ENCODE measurements at regions not wholly inside any gene's neighbourhood (a gene's known extent, or its start where the extent isn't known, plus 50 kb on each side); places are given as distances from the start of the nearest gene placed in this dataset.

DNA sequence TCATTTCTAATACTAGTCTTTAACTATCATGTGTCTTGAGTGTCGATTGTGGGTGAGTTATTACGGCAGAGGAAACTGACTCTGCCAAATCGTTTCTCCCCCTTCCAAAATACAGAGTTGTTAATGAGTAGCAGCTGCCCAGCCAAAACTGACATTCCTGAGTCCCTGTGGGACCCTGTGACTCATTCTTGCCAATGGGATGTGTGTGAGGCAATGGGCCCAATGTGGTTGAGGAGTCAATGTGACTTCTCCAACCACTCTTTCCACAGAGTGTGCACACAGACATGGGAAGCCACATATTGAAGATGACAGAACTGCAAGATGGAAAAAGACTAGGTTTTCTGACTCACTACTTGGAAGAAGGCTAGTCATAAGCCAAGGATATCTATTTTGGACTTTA is 434.7 kb downstream of the DTWD2 start:
- ChIA-PET CTCF (no interaction called here), POLR2A (no interaction called here)
- H3K36me3 Mint-ChIP-seq = no peaks in the 10 kb centered on the region
- H3K4me1 Mint-ChIP-seq = peaks cover 25% of the 10 kb centered on the region
- H3K9me3 Mint-ChIP-seq = no peaks in the 10 kb centered on the region
- H3K27ac Mint-ChIP-seq = no peak overlapping the region
- ATAC-seq (no peak), DNase-seq (ENCODE audit: low spot score) (no peak)
- H3K27me3 Mint-ChIP-seq (ENCODE audit: low read depth) = no peaks in the 10 kb centered on the region
- no peak overlapping the region for H3K4me3 Mint-ChIP-seq
- TF ChIP-seq IRF2 (CRISPR knock-in tag; IDR thresholded peaks at IDR 0.05; ENCODE audit: borderline replicate concordance, low read depth) = no peak
- no peak for TF ChIP-seq SOX15 (CRISPR knock-in tag; IDR thresholded peaks at IDR 0.05)
- TF ChIP-seq, protein P1, sequence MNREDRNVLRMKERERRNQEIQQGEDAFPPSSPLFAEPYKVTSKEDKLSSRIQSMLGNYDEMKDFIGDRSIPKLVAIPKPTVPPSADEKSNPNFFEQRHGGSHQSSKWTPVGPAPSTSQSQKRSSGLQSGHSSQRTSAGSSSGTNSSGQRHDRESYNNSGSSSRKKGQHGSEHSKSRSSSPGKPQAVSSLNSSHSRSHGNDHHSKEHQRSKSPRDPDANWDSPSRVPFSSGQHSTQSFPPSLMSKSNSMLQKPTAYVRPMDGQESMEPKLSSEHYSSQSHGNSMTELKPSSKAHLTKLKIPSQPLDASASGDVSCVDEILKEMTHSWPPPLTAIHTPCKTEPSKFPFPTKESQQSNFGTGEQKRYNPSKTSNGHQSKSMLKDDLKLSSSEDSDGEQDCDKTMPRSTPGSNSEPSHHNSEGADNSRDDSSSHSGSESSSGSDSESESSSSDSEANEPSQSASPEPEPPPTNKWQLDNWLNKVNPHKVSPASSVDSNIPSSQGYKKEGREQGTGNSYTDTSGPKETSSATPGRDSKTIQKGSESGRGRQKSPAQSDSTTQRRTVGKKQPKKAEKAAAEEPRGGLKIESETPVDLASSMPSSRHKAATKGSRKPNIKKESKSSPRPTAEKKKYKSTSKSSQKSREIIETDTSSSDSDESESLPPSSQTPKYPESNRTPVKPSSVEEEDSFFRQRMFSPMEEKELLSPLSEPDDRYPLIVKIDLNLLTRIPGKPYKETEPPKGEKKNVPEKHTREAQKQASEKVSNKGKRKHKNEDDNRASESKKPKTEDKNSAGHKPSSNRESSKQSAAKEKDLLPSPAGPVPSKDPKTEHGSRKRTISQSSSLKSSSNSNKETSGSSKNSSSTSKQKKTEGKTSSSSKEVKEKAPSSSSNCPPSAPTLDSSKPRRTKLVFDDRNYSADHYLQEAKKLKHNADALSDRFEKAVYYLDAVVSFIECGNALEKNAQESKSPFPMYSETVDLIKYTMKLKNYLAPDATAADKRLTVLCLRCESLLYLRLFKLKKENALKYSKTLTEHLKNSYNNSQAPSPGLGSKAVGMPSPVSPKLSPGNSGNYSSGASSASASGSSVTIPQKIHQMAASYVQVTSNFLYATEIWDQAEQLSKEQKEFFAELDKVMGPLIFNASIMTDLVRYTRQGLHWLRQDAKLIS (CRISPR knock-in tag; IDR thresholded peaks at IDR 0.05; ENCODE audit: borderline replicate concordance) = no peak
- TF ChIP-seq, protein P2, sequence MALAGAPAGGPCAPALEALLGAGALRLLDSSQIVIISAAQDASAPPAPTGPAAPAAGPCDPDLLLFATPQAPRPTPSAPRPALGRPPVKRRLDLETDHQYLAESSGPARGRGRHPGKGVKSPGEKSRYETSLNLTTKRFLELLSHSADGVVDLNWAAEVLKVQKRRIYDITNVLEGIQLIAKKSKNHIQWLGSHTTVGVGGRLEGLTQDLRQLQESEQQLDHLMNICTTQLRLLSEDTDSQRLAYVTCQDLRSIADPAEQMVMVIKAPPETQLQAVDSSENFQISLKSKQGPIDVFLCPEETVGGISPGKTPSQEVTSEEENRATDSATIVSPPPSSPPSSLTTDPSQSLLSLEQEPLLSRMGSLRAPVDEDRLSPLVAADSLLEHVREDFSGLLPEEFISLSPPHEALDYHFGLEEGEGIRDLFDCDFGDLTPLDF (CRISPR knock-in tag; IDR thresholded peaks at IDR 0.05) = no peak
- TF ChIP-seq, protein P3, sequence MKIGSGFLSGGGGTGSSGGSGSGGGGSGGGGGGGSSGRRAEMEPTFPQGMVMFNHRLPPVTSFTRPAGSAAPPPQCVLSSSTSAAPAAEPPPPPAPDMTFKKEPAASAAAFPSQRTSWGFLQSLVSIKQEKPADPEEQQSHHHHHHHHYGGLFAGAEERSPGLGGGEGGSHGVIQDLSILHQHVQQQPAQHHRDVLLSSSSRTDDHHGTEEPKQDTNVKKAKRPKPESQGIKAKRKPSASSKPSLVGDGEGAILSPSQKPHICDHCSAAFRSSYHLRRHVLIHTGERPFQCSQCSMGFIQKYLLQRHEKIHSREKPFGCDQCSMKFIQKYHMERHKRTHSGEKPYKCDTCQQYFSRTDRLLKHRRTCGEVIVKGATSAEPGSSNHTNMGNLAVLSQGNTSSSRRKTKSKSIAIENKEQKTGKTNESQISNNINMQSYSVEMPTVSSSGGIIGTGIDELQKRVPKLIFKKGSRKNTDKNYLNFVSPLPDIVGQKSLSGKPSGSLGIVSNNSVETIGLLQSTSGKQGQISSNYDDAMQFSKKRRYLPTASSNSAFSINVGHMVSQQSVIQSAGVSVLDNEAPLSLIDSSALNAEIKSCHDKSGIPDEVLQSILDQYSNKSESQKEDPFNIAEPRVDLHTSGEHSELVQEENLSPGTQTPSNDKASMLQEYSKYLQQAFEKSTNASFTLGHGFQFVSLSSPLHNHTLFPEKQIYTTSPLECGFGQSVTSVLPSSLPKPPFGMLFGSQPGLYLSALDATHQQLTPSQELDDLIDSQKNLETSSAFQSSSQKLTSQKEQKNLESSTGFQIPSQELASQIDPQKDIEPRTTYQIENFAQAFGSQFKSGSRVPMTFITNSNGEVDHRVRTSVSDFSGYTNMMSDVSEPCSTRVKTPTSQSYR (CRISPR knock-in tag; IDR thresholded peaks at IDR 0.05) = no peak
- no peak for TF ChIP-seq TEAD4 (CRISPR knock-in tag; IDR thresholded peaks at IDR 0.05)
- TF ChIP-seq ZBTB21 (CRISPR knock-in tag; IDR thresholded peaks at IDR 0.05; ENCODE audit: borderline replicate concordance) = no peak
- TF ChIP-seq, protein P4, sequence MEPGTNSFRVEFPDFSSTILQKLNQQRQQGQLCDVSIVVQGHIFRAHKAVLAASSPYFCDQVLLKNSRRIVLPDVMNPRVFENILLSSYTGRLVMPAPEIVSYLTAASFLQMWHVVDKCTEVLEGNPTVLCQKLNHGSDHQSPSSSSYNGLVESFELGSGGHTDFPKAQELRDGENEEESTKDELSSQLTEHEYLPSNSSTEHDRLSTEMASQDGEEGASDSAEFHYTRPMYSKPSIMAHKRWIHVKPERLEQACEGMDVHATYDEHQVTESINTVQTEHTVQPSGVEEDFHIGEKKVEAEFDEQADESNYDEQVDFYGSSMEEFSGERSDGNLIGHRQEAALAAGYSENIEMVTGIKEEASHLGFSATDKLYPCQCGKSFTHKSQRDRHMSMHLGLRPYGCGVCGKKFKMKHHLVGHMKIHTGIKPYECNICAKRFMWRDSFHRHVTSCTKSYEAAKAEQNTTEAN (CRISPR knock-in tag; IDR thresholded peaks at IDR 0.05) = no peak
- TF ChIP-seq CREB1 (CRISPR knock-in tag; IDR thresholded peaks at IDR 0.05) = no peak

DNA sequence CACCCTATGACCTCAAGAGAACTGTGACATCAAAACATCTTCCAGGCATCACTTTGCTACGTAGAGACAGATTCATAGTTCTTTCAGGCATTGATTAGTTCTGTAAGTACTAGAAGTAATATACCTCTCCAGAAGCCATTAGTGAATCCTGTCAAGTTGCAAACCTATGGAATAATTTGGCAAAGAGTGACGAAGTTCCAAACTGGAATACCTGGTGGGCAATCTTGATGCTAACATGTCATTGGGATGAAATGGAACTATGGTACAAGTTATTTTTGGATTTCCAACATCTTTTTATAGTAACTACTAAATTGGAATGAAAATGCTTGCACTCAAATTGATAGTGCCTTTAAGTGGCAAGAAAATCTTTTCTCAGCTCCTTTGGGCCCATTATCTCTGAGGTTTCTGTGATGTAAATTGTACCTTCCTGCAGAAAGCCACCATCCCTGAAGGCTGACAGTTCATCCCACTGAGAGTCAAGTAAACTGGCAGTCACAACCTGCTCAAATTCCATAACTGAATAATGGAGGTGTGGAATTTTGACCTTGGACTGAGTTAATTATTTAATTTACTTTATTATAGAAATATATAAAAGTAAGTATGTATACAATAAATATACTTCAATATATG is 435.5 kb downstream of the DTWD2 start:
- Mint-ChIP-seq H3K27me3 (ENCODE audit: low read depth) (no peaks in the 10 kb centered on the region), H3K9me3 (no peaks in the 10 kb centered on the region), H3K36me3 (no peaks in the 10 kb centered on the region), H3K4me1 (peaks cover 18% of the 10 kb centered on the region), H3K4me3 (no peak overlapping the region), H3K27ac (no peak overlapping the region)
- DNase-seq (ENCODE audit: low spot score) (no peak), ATAC-seq (no peak)
- ChIA-PET CTCF (no interaction called here), POLR2A (no interaction called here)
- no peak for TF ChIP-seq ZNF219 (CRISPR knock-in tag; IDR thresholded peaks at IDR 0.05; ENCODE audit: borderline replicate concordance)
- TF ChIP-seq, protein P5, sequence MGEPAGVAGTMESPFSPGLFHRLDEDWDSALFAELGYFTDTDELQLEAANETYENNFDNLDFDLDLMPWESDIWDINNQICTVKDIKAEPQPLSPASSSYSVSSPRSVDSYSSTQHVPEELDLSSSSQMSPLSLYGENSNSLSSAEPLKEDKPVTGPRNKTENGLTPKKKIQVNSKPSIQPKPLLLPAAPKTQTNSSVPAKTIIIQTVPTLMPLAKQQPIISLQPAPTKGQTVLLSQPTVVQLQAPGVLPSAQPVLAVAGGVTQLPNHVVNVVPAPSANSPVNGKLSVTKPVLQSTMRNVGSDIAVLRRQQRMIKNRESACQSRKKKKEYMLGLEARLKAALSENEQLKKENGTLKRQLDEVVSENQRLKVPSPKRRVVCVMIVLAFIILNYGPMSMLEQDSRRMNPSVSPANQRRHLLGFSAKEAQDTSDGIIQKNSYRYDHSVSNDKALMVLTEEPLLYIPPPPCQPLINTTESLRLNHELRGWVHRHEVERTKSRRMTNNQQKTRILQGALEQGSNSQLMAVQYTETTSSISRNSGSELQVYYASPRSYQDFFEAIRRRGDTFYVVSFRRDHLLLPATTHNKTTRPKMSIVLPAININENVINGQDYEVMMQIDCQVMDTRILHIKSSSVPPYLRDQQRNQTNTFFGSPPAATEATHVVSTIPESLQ (CRISPR knock-in tag; IDR thresholded peaks at IDR 0.05) = no peak
- TF ChIP-seq, protein P6, sequence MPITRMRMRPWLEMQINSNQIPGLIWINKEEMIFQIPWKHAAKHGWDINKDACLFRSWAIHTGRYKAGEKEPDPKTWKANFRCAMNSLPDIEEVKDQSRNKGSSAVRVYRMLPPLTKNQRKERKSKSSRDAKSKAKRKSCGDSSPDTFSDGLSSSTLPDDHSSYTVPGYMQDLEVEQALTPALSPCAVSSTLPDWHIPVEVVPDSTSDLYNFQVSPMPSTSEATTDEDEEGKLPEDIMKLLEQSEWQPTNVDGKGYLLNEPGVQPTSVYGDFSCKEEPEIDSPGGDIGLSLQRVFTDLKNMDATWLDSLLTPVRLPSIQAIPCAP (CRISPR knock-in tag; IDR thresholded peaks at IDR 0.05) = no peak
- TF ChIP-seq, protein P7, sequence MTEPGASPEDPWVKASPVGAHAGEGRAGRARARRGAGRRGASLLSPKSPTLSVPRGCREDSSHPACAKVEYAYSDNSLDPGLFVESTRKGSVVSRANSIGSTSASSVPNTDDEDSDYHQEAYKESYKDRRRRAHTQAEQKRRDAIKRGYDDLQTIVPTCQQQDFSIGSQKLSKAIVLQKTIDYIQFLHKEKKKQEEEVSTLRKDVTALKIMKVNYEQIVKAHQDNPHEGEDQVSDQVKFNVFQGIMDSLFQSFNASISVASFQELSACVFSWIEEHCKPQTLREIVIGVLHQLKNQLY (CRISPR knock-in tag; IDR thresholded peaks at IDR 0.05) = no peak
- TF ChIP-seq, protein P8, sequence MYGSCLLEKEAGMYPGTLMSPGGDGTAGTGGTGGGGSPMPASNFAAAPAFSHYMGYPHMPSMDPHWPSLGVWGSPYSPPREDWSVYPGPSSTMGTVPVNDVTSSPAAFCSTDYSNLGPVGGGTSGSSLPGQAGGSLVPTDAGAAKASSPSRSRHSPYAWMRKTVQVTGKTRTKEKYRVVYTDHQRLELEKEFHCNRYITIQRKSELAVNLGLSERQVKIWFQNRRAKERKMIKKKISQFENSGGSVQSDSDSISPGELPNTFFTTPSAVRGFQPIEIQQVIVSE (CRISPR knock-in tag; IDR thresholded peaks at IDR 0.05; ENCODE audit: borderline replicate concordance) = no peak
- no peak for TF ChIP-seq ZNF232 (CRISPR knock-in tag; IDR thresholded peaks at IDR 0.05)
- TF ChIP-seq ATF1 (CRISPR knock-in tag; IDR thresholded peaks at IDR 0.05) = no peak
- no peak for TF ChIP-seq ZBTB21 (CRISPR knock-in tag; IDR thresholded peaks at IDR 0.05; ENCODE audit: borderline replicate concordance)
- no peak for TF ChIP-seq CBFB (CRISPR knock-in tag; IDR thresholded peaks at IDR 0.05; ENCODE audit: low read depth)
- TF ChIP-seq JAZF1 (CRISPR knock-in tag; IDR thresholded peaks at IDR 0.05) = no peak
- no peak for TF ChIP-seq FOXP1 (CRISPR knock-in tag; IDR thresholded peaks at IDR 0.05; ENCODE audit: borderline replicate concordance)
- TF ChIP-seq NFE2L1 (CRISPR knock-in tag; IDR thresholded peaks at IDR 0.05) = no peak
- TF ChIP-seq TEAD1 (CRISPR knock-in tag; IDR thresholded peaks at IDR 0.05) = no peak
- no peak for TF ChIP-seq FOXK1 (CRISPR knock-in tag; IDR thresholded peaks at IDR 0.05)
